HG03139 (cell line): ENCODE measurements at regions not wholly inside any gene's neighbourhood (a gene's known extent, or its start where the extent isn't known, plus 50 kb on each side); places are given as distances from the start of the nearest gene placed in this dataset.
"Not testable (repeated sequence)": the region's sequence is repeated elsewhere in the genome, so short reads cannot be mapped to it uniquely, and the experiment has no call there.

Experiments
- ATAC-seq: cut with Tn5 transposase; IDR thresholded peaks from one replicate; pipeline ENCODE4 v1.9.1; 2021; ENCODE audit not compliant: unreplicated experiment

DNA sequence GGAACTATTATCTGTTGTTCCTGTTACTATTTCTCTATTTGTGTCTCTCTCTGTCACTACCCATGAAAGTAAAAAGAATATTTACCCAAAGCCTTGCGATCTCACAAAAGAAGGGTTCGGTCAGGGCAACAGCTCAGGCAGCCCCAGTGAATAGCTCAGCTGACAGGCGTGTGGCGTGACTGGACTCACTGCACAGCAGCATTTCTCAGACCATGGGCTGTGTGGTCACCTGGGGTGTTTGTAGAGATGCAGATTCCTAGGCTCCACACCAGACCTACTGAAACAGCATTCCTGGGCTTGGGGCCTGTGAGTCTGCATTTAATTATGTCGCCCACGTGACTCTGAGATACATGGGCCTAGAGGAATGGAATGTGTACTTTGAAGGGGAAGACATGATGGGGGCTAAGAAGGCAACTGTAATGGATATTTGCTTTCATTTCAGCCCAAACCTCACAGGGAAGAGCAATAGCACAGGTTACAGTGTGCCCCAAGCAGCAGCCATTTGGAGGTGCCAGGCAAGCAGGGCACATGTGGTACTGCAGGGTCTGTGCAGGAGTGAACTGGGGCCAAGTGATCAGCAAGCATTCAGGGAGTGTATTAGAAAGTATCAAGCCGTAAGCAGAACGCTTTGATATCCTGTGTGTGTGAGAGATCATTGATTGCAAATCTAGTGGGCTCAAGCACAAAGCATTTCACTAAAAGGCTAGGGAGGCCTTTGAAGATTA lies 90.4 kb upstream of the RBMS1 start:
- ATAC-seq: no peak

GRCh38 chr2:160584972-160585494 lies 91.4 kb upstream of the RBMS1 start:
- no peak for ATAC-seq

GRCh38 chr2:160590664-160591063 lies 97.1 kb upstream of the RBMS1 start:
- ATAC-seq: no peak

- ATAC-seq: no peak
These were observed 98.8 kb upstream of the RBMS1 start for GRCh38 chr2:160592401-160592800.

DNA sequence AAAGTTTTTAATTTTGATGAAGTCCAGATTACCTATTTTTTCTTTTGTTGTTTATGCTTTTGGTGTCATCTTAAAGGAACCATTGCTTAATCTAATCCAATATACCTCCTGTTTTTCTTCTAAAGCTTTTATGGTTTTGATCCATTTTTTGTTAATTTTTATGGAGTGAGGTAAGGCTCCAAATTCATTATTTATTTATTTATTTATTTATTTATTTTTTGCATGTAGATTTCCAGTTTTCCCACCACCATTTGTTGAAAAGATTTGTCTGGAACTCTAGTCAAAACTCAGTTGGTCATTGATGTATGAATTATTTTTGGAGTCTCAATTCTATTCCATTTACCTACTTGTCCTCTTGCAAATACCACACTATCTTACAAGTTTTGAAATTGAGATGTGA lies 99.4 kb upstream of the RBMS1 start:
- ATAC-seq: no peak

DNA sequence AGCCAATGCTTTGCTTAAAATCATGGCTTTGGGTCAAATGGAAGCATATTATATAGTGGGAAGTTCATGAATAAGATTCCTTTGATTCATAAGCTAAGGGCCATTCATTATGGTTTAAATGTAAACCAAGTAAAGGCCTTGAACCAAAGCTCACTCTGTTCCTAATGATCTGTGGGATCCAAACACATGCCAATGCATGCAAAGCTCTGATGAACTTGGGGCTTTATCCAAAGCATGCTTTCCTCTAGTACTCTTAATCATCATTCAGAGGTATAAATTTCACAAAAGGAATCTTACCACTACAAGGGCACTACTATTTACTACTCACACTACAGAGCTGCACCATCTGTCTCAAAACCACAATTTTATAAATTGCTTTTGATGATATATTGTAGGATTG lies 102.8 kb upstream of the RBMS1 start:
- no peak for ATAC-seq

DNA sequence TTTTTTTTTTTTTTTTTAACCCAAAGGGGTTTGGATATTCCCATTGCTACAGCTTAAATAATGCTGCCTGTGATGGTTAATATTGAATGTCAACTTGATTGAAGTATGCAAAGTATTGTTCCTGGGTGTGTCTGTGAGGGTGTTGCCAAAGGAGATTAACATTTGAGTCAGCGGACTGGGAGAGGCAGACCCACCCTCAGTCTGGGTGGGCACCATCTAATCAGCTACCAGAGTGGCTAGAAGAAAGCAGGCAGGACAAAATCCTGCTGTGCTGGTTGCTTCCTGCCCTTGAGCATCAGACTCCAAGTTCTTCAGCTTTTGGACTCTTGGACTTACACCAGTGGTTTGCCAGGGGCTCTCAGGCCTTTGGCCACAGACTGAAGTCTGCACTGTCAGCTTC lies 106.8 kb upstream of the RBMS1 start:
- not testable (repeated sequence) for ATAC-seq

DNA sequence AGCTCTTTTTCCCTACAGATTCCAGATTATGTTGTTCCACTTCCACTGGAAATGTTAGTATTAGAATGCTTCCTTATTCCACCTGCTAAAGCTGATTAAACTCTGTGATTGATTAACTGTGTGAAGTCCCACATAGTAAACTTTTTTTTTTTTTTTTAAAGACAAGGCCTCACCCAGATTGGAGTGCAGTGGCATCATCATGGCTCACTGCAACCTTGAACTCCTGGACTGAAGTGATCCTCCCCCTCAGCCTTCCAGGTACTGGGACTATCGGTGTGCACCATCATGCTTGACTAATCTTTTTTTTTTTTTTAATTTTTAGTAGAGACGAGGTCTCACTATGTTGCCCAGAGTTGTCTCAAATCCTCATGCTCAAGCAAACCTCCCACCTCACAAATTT lies 108.5 kb upstream of the RBMS1 start:
- no peak for ATAC-seq

DNA sequence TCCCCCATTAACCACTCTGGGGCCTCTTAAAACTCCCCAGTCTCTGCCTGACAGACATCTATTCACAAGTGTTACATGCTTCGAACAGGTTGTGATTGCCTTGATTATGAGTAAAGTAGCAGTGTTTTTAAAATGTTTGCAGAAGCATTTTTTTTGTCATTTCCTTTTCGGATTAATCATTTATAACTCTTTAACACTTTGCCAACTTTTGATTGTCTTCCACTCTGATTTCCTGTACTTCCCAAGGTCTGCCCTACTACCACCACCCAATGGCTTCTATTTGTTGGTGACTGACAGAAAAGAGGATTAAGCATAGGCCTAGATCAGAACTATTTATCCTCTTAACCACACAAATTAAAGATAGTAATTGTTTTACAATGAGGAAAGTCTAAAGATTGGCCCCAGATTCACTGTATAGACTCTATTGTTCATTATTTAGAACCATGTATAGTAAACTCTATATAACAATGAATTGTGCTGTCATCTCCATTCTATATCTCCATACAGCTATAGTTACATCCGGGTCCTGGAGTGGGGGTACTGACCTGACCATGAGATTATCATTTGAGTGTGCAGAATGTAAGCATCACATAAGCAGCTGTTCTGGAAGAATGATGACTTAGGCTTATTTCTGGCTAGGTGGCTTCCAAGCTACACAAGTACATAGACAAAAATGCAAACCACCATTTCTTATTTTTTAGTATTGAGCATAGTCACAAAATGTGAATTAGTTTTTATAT lies 110.3 kb upstream of the RBMS1 start:
- no peak for ATAC-seq

DNA sequence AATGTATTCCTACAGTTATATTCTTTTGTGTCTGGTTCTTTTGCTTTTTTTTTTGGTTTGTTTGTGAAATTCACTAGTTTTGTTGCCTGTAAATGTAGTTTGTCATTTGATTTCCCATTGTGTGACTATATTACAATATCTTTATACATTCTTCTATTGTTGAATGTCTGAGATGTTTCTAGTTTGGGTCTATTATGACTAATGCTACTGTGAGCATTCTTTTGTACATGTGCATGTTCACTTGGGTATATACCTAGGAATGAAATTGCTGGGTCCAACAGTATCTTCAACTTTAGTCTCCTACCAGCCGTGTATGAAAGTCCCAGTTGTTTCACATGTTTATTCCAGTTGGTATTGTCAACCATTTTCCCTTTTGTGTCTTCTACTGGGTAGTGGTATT lies 112.7 kb upstream of the RBMS1 start:
- no peak for ATAC-seq

DNA sequence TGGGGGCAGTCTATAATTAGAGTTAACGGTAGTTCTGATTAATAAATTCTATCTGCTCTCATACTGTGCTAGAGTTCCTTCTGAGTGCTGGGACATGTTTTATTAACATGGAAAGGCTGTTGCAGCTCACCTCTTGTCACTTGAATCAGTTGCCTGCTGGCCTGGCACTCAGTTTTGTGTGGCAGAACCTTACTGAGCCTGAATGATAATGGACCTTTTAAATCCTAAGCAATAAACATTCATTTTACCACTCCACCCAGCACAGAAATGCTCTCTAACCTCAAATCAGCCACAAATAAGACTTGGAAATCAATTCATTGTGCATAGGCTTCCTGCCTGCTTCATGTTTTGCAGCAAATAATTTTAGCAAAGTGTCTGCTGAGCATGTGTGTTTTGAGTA lies 115.0 kb upstream of the RBMS1 start:
- no peak for ATAC-seq

GRCh38 chr2:160609346-160609745 lies 115.7 kb upstream of the RBMS1 start:
- ATAC-seq: no peak

GRCh38 chr2:160610041-160610440 lies 116.4 kb upstream of the RBMS1 start:
- no peak for ATAC-seq

DNA sequence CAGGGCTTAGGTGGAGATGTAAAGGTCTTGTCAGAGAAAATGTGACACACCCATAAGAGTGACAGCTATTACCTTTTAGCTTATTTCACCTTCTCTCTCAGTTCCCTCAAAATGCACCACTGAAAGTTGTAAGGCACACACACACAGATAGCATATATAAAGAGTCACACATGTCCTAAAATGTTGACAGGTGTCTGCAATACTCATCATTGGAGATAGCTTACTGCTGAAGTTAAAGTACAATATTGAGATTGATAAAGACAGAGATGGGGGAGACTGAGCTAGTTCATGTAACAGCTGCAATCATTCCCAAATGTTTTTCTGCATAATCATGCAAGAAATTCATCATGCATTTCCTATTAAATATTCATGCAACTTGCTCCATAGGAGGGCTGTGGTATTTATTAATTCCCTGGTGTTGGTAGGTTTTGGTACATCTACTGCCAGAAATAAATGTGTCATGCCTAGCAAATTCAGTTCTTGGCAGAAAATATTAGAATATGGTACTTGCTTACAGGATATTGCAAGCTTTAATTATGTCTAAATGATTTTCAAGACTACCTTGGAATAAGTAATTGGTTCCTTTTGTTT lies 118.8 kb upstream of the RBMS1 start:
- ATAC-seq: no peak

DNA sequence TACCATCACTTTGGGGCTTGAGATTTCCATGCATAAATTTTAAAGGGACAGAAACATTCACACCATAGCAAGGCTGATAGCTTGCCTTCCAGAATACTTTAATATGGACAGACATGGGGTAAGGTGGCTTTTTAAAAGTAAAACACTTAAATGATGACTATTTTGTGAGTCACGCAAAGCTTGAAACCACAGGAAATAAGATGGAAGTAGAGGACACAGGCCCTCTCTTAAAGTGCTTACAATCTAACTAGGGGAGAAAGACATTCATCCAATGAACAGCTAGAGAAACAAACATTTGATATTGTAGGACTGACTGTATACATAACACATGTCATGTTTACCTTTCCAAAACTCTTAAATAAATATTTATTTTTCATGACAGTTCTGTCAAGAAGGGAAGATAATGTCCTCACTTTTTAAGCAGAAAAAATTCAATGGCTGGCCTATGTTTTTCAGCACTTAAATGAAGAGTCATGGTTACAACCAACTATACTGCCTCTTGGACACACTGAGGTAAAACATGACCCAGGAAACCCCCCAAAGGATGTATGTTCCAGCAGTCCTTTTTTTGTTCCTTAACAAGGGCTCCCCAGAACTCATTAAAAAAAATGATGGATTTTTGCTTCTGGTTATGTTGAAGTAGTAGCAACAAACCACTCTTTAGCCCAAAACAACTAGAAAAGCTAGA lies 120.0 kb upstream of the RBMS1 start:
- ATAC-seq: no peak

GRCh38 chr2:160614391-160614790 lies 120.8 kb upstream of the RBMS1 start:
- no peak for ATAC-seq

GRCh38 chr2:160615706-160616105 lies 122.1 kb upstream of the RBMS1 start:
- no peak for ATAC-seq

GRCh38 chr2:160616149-160616548 lies 122.5 kb upstream of the RBMS1 start:
- ATAC-seq: no peak

- ATAC-seq: no peak
These were observed 128.1 kb upstream of the RBMS1 start for GRCh38 chr2:160621748-160622147.

- not testable (repeated sequence) for ATAC-seq
These were observed 134.5 kb upstream of the RBMS1 start for GRCh38 chr2:160628020-160628637.

DNA sequence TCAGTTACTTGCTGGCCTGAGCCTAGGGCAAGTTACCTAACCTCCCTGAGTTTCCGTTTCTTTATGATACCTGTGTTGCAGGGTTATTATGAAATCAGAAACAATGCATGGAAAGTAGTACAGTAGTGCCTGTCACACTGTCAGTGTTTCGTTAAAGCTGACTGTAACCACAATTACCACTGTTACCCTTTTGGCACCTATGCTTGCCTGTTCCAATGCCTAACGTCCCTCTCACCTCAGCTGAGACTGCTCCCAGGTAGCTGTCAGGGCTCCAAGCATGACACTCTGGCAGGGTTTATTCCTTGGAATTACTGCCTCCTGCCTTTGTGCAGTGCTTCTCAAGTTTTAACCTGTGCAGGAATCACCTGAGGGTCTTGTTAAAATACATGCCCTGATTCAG lies 135.2 kb upstream of the RBMS1 start:
- ATAC-seq: no peak
